HG03442 (cell line): ENCODE measurements at regions not wholly inside any gene's neighbourhood (a gene's known extent, or its start where the extent isn't known, plus 50 kb on each side); places are given as distances from the start of the nearest gene placed in this dataset.

Source experiments
- ATAC-seq: cut with Tn5 transposase; IDR thresholded peaks from one replicate; pipeline ENCODE4 v1.9.1; 2021; ENCODE audit warnings: mild to moderate bottlenecking, moderate library complexity; ENCODE audit not compliant: unreplicated experiment

GRCh38 chr9:81394881-81395675, 294.3 kb downstream of the TLE1 start:
- ATAC-seq: no peak

GRCh38 chr9:81393985-81394811, 295.1 kb downstream of the TLE1 start:
- no peak for ATAC-seq

- no peak for ATAC-seq
These were observed 297.9 kb downstream of the TLE1 start for GRCh38 chr9:81391457-81391825.

- ATAC-seq: no peak
These were observed 298.4 kb downstream of the TLE1 start for GRCh38 chr9:81390792-81391456.

GRCh38 chr9:81389569-81389993, 299.8 kb downstream of the TLE1 start:
- no peak for ATAC-seq

GRCh38 chr9:81388831-81389230, 300.5 kb downstream of the TLE1 start:
- no peak for ATAC-seq

- ATAC-seq: no peak
These were observed 301.8 kb downstream of the TLE1 start for GRCh38 chr9:81387360-81388106.

- no peak for ATAC-seq
These were observed 304.4 kb downstream of the TLE1 start for GRCh38 chr9:81384911-81385310.

- ATAC-seq: no peak
These were observed 307.1 kb downstream of the TLE1 start for GRCh38 chr9:81382281-81382680.

GRCh38 chr9:81381694-81382093, 307.7 kb downstream of the TLE1 start:
- no peak for ATAC-seq

- no peak for ATAC-seq
These were observed 308.6 kb downstream of the TLE1 start for GRCh38 chr9:81380504-81381359.

GRCh38 chr9:81379655-81380054, 309.7 kb downstream of the TLE1 start:
- ATAC-seq: no peak

- no peak for ATAC-seq
These were observed 311.4 kb downstream of the TLE1 start for GRCh38 chr9:81377921-81378320.

- ATAC-seq: no peak
These were observed 312.0 kb downstream of the TLE1 start for GRCh38 chr9:81377320-81377719.

- ATAC-seq: no peak
These were observed 313.9 kb downstream of the TLE1 start for GRCh38 chr9:81375187-81376100.

- ATAC-seq: no peak
These were observed 314.7 kb downstream of the TLE1 start for GRCh38 chr9:81374459-81375186.

GRCh38 chr9:81373294-81373693, 316.1 kb downstream of the TLE1 start:
- no peak for ATAC-seq

- no peak for ATAC-seq
These were observed 316.6 kb downstream of the TLE1 start for GRCh38 chr9:81372628-81373191.
